GM19324 (cell line): ENCODE measurements at regions not wholly inside any gene's neighbourhood (a gene's known extent, or its start where the extent isn't known, plus 50 kb on each side); places are given as distances from the start of the nearest gene placed in this dataset.
"Not testable (repeated sequence)": the region's sequence is repeated elsewhere in the genome, so short reads cannot be mapped to it uniquely, and the experiment has no call there.

Source experiments
- ATAC-seq: cut with Tn5 transposase; IDR thresholded peaks from one replicate; pipeline ENCODE4 v1.9.1; 2021; ENCODE audit warnings: mild to moderate bottlenecking, moderate library complexity; ENCODE audit not compliant: unreplicated experiment, low FRiP score

GRCh38 chr2:175834477-175834876 is 167.6 kb downstream of the LNPK start:
- no peak for ATAC-seq

DNA sequence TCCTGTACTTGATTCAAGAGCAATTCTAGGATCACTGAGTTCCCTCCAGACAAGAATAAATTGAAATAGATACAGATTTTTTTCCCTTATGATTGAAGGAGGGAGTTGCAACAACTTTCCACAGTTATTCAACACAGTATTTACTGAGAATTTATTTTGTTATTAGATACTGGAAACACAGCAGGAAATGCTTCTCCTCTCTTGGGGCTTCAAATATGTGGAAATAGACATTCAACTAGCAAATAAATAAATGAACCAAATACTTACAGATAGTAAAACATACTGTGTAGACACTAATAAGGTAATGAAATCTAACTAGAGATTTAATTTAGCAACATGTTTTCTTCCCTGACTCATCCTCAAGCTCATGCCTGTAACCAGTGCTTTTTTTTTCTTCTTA is 169.2 kb downstream of the LNPK start:
- no peak for ATAC-seq

DNA sequence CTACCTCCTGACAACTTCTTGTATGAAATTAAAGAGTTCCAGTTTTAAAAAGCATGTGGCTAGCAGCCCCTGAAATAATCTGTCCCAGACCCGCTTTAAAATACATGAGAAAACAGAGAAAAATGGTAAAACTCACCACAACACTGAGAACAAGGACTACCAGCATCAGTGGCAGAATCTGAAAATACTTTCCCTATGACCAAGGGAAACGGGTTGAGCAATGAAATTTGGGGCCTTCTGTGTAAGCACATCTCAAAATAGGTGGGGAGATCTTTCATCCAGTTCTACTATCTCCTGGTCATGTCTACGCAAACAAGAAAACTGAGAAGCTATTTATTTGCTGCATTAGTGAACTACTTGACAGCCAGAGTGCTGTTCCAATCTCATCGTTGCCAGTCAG is 172.3 kb downstream of the LNPK start:
- ATAC-seq = no peak

DNA sequence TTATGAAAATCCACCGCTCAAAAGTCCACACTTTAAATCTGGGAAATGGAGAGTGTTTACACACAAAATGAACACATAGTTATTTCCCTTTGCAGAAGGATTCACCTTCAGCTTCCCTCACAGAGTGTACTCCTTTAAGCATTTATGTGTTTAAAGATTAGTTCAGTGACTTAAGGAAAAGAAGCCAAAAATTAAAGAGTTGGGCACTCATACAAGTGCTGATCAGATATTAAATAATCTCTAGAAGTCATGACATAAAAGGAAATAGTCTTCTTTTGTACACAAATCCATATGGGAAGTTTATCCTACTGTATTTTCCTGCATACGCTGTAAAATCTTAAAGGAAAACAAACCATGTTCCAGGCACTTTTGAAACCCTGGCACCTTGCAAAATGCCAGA is 174.2 kb downstream of the LNPK start:
- ATAC-seq = no peak

DNA sequence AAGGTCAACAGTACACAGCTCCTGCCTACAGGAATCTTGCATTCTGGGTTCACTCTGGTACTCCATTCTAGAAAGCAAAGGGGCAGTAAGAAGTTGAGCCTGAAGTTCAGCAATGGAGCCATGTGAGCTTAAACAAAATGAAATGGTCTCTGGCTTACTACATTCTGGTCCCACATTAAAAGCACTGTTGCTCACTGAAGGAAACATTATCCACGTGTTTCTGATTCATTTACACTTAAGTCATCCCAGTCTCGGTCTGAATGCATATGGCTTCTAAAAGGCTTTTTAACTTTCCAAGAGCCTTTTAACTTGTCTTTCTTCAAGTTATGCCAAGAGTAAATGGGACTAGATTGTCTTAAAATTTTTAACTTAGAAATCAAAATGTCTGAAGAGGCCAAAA is 177.8 kb downstream of the LNPK start:
- ATAC-seq = no peak

DNA sequence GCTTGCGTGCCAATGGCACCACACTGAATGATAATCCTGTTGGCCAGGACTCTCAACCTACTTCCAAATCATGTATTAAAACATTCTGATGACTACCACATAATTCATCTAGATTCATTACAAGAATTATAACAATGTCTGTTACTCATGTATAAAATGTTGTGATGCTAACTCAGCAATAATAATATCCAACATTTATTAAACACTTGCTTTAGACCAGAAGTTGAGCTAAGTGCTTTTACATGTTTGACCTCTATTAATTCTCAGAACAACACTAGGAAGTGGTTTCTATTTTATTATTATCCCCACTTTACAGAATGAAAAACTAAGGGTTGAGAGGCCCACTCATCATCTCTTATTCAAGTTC is 178.4 kb downstream of the LNPK start:
- no peak for ATAC-seq

- no peak for ATAC-seq
Measured at GRCh38 chr2:175823002-175823706, 178.9 kb downstream of the LNPK start.

DNA sequence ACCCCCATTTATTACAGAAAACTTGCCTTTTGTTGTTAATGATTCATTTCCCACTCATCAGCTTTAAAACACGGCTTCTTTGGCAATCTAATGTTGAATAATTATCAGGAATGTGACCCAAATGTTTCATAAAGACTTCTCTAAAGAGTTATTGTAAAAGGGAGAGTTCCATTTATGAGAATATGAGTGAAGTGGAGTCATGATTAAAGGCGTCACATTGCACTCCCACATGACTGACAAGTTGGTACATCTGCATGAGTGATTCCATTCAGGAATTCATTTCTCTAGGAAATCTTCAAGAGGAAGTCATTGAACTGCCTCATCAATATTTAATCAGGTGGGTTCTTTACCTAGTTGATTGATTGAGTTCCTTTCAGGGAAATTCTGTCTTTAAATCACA is 184.8 kb downstream of the LNPK start:
- no peak for ATAC-seq

DNA sequence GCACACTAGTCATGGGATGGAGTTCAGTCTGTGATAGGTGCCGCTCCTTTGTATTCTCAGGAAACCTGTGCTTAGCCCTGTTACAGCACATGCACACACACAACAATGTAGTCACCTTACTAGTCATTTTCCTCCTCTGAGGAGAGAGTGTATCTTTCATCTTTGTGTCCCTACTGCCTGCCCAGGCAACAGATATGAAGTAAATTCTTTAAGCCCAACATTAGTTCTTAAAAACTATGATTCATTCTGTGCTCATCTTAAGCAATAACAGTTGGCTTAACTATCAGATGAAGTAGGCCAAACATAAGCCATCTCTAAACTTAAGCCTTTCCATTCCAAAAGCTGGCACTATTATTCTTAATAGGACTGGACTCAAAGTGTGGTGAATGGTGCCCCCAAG is 186.5 kb downstream of the LNPK start:
- no peak for ATAC-seq

DNA sequence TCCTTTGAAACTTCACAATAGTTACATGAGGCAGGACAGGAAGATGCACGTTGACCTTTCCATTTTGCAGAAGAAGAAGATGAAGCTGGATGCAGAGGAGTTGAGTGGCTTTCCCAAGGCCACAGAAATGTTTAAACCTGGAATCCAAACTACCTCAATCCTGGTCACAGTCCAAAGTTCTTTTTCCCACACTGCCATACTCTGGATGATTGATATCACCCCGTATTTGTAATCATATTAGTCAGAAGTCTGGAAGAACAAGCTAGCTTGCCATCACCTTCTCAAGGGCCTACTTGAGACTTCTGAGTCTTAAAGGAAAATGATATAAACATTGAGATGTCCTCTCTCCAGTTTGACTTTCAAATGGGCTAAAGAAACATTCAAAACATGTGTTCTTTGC is 190.1 kb downstream of the LNPK start:
- ATAC-seq = no peak

DNA sequence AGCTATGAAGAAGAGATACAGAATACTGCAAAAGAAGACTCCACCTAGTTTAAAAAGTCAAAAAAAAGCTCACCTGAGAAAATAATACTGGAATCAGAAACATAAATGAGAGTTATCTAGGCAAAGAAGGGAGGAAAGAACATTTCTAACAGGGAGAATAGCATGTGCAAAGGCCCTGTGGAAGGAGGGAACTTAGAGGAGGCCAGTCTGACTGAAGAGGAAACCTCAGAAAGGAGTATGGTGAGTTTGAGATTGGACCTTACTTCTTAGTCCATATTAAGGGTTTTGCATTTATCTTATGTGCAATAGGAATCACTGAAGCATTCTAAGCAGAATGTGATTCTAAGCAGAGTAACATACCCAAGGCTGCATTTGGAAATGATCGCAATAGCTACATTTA is 193.2 kb downstream of the LNPK start:
- no peak for ATAC-seq

DNA sequence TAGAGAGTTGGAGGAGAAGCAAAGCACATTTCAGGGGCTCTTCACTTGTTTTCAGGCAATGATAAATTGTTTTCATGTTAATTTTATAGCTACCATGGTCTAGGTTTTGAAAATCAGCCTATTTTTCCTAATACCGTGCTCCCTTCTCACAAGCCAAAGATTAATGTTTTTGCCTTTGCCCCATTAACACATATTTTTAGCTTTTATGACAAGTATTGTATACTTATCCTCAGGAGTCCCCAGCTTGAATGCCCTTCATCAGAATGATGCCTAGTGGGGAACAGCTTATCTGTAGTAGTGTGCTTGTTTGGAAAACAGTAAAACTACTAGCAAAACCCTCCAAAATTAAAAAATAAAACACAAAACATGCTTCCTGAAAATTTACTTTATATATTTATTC is 194.0 kb downstream of the LNPK start:
- ATAC-seq = no peak

GRCh38 chr2:175807031-175807873 is 194.8 kb downstream of the LNPK start:
- no peak for ATAC-seq

DNA sequence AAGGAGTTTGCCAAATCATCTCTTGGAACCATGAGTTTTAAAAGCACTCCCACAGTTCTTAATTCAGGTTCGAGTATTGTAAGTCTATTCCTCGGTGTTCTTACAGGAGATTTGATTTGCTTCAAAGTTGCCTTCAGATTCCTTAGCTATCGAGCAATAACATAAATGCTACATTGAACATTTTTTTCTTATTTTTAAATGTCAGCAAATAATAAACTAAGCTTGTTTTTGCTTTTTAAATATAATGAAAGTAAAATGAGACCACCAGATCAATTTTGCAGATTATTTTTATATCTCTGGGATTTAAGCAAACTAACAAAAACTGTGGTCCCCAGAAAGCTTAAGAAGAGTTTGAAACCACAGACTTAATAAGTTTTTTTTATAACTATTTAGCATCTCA is 195.5 kb downstream of the LNPK start:
- ATAC-seq = no peak

DNA sequence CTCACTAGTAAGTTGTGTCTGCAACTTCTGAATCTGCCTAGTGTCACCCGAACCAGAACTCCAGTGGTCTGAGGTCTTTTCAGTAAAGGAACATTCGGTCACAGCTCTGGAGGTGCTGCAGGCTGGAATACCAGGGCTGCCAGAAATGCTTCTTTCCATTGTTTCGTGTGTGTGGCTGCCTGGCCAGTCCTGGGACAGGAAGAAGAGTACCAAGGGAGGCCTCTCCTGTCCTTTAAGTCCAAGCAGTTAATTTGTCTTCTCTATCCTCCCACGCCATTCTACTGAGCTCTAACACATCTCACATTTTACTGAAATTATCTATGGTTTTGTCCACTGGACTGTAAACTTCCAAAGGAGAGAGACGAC is 196.0 kb downstream of the LNPK start:
- no peak for ATAC-seq

DNA sequence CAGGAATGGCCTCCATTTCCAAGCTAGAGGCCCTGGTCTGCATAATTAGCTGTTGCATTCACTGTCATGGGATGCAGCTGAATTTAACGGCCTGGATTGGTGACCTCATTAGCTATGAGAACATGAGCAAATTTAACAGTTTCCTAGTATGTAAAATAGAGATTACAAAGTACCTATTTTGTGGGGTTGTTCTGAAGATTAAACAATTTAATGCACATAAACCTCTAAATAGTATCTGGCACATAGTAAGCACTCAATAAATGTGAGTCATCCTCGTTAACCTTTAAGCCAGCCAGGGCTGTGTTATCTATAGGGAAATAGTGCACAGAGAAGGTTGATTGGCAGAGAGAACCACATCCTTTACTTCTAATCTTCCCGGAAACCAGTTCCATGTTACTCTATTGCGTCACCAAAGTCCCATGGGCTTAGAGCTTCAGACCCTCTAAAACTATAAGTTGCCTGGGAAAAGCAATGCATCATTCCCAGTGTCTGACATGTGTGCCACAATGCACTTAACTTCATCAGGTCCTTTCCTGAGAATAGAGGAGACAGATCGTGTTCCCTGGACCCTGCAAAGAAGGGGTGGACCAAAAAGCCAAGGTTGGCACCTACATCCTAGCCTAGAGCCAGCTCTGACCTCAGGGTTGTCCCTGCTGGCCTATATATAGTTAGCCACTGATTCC is 196.5 kb downstream of the LNPK start:
- ATAC-seq = no peak

- ATAC-seq = no peak
Measured at GRCh38 chr2:175804122-175804521, 197.9 kb downstream of the LNPK start.

GRCh38 chr2:175796422-175796821 is 205.6 kb downstream of the LNPK start:
- not testable (repeated sequence) for ATAC-seq

DNA sequence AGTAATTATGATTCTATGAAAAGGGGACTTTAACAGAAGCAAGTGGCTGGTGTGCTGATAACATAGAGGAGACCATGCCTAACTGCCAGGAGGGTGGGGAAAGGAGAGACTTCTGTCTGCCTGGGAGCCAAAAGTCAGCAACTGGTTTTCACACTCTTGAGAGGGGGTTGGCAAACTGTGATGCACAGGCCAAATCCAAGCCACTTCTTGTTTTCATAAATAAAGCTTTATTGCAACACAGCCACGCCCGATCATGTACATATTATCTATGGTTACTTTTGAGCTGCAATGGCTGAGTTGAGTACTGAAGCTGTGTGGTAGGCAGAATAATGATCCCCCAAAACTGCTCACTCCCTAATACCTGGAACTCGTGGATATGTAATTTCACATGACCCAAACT is 208.4 kb downstream of the LNPK start:
- no peak for ATAC-seq

GRCh38 chr2:175792881-175793280 is 209.2 kb downstream of the LNPK start:
- no peak for ATAC-seq

GRCh38 chr2:175792199-175792598 is 209.9 kb downstream of the LNPK start:
- no peak for ATAC-seq
